ENCODE measurements at regions not wholly inside any gene's neighbourhood (a gene's known extent, or its start where the extent isn't known, plus 50 kb on each side); places are given as distances from the start of the nearest gene placed in this dataset.

DNA sequence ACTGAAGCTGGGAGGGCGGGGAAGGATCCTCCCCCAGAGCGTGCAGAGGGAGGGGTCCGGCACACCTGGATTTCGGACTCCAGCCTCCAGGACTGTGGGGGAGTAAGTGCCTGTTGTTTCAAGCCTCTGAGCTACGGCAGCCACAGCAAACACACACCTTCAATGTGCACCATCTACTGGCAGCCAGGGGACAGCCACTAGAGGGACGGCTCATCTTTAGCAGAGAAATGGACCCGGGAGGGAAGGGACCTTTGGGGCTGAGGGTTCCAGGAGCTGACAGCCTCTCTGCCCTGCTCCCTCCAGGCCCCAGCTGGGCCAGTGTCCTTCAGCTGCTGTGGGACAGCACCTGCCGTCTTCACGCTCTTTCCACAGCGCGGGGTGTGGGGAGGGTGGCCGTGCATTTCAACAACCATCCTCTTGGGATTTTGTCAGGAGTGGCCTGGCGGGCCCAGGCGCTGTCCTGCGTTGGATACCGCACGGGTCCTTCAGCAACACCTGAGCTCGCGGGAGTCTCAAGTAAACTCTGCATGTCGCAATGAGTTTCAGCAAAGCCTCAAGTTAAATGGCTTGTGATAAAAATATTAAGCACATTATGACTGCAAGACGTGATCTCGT lies 209.2 kb upstream of the C14orf180 start:
- DNase-seq (ENCODE audit: low read depth), result no peak

DNA sequence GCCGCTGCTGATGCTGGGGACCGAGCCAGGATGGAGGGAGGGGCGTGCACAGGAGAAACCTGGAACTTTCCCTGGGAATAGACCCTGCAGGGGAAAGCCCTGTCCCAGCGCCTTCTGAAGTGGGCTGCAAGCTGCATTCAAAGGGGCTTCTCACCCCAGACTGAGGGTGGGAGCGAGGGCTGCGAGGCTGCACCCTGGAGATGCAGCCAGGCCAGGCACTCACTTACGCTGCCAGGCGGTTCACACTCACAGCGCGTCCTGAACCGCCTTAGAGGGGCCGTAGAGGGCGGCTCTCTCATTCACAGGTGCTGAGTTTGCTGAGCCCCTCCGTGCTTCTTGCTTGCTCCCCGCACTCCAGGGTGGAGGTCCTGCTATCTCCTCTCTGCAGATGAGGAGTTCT lies 208.5 kb upstream of the C14orf180 start:
- DNase-seq (ENCODE audit: low read depth), result no peak

DNA sequence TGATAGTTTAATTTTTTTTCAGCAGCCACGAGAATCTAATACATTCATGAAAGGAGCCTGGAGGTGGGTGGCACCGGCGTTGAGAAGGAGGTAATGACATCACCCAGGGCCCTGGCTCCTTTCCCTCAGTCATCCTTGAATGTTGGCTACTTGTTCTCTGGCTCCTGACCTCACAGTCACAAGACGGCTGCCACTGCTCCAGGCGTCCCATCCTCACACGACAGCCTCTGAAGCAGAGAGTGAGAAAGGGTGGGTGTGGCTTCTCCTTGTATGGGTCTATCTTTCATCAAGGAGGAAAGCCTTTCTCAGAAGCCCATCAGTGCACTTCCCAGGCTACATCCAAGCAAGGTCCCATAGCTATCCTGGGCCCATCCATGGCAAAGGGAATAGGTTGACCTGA lies 207.6 kb upstream of the C14orf180 start:
- no peak for DNase-seq (ENCODE audit: low read depth)

DNA sequence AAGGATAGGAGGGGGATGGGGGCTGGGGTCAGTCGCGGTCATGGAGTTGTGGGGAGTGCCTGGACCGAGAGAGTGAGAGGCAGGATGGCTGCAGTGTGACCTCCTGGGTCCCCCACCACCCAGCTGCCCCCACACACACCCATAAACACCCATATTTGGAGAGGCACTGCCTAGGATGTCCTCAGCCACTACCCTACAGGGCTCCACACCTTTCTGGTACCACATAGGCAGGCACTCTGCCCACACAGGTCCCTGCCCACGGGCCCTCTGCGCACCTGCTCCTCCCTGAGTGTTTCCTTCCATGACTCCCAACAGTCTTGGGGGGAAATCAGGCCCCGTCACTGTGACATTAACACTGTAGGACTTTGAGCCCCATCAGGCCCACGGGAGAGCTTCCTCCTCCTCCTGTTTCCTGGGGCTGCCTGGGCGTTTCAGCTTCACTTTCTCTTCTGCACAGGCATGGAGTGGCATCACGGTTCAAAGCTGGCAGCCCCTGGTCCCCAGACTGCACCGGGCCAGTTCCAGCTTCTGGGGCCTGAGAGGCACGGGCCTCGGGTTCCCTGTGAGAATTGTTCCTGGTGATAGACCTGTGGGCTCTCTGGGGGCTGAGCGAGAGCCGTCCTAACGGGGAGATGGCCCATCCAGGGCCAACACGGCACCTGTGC lies 207.0 kb upstream of the C14orf180 start:
- DNase-seq (ENCODE audit: low read depth), result no peak

DNA sequence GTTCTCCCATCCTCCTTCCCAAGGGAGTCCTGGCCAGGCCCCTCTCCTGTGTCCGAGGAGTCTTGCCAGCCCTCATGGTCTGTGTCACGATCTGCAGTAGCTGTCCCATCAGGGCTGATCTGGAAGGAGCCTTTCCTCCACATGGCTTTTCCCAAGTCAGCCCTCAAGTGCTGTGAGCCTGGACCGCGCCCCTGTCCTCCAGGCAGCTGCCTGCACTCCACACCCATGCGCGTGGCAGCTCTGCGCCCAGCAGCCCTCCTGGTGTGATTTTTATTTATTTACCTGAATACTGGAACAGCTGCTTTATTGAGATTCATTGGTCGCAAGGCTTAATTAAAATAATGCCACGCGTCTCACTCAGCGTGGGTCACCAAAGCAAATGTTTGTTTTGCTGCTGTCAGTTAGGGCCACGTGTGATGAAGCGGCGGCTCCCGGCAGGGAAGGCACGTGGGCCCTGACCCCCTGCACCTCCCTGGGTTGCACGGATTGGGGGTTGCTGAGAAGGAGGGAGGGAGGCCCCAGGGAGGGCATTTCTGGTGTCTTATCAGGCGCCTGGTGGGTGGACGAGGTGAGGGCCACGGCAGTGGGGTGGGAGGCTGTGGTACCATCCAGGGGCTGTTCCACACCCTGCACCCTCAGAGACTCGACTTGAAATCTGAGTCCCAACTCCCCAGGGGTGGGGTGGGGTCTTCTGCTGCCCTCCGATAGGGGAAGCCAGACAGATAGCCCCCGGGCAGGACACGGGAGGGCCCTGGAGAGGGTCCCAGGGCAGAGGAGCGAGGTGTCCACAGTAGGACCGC lies 206.3 kb upstream of the C14orf180 start:
- DNase-seq (ENCODE audit: low read depth), result no peak

DNA sequence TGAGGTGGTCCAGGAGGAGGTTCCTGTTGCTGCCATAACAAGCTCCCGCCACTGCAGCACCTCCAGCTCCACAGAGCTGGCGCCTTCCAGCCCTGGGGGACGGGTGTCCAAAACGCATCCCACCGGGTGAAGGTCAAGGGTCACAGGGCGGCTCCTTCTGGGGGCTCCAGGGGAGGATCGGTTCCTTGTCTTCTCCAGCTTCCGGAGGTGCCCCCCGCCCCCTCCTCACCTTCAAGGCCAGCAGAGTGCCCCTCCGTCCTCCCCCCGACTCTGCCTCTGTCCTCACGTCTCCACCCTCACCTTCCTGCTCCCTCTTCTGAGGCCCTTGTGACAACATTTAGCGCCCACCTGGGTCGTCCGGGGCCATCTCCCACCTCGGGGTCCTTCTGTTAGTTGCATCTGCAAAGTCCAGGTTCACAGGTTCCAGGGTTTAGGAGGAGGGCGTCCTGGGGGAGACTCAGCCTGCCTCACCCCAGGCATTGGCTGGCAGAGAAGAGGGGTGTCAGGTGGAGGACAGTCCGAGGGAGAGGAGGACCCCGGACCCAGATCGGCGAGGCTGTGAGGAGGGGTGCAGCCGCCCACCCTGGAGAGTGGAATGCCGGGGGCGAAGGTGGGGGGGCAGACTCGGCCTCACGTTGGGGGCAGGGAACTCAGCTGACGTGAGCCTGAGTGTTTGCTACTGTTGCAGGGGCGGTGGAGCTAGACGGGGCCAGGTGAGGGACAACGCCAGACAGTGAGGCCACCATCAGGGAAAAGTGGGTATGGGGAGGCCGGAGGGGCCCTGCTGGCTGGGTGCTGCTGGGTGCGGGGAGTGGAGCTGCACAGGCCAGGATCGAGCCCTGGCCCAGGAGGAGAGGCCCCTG lies 205.5 kb upstream of the C14orf180 start:
- no peak for DNase-seq (ENCODE audit: low read depth)

DNA sequence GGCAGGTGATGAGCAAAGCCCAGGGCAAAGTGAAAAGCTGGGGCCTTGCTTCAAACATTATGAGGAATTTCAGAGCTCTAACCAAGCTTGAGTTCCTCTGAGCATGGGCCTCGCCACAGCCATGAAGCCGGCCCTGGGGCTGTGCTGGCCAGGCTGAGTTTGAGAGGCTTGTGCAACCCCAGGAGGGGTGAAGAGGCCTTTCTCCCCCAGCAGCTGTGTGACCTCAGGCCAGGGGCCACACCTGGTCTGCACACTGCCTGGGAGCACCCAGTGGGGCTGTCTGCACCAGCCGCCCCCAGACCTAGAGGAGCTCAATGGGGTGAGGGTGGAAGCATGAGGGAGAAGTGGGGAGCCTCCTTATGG lies 204.9 kb upstream of the C14orf180 start:
- no peak for DNase-seq (ENCODE audit: low read depth)

DNA sequence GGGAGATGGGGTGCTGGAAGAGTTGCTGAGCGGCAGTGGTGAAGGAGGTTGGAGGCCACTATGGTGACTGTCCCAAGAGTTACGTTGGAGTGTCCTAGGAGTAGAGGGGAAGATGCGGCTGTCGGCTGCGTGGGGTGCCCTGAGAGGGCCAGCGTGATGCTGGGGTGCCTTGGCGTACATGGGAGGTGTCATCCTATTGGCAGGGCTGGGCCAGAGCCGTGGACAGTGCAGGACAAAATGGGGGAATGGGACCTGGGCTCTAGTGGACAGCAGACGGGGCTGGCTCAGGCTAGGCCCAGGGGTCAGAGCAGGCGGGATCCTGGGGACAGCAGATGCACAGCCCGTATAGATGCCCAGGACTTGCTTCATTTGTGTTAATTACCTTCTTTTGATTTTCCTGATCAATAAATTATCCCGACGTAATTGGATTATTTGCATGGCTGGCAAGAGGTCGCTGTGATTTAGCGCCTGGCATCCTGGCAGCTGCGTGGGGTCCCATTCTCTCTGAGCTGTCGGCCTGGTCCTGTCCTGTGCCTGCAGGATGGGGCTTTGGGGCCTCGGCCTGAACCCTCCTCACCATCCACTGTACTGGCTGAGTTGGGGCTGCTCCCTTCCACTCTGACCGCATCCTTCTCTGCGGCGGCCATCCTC lies 203.9 kb upstream of the C14orf180 start:
- no peak for DNase-seq (ENCODE audit: low read depth)

DNA sequence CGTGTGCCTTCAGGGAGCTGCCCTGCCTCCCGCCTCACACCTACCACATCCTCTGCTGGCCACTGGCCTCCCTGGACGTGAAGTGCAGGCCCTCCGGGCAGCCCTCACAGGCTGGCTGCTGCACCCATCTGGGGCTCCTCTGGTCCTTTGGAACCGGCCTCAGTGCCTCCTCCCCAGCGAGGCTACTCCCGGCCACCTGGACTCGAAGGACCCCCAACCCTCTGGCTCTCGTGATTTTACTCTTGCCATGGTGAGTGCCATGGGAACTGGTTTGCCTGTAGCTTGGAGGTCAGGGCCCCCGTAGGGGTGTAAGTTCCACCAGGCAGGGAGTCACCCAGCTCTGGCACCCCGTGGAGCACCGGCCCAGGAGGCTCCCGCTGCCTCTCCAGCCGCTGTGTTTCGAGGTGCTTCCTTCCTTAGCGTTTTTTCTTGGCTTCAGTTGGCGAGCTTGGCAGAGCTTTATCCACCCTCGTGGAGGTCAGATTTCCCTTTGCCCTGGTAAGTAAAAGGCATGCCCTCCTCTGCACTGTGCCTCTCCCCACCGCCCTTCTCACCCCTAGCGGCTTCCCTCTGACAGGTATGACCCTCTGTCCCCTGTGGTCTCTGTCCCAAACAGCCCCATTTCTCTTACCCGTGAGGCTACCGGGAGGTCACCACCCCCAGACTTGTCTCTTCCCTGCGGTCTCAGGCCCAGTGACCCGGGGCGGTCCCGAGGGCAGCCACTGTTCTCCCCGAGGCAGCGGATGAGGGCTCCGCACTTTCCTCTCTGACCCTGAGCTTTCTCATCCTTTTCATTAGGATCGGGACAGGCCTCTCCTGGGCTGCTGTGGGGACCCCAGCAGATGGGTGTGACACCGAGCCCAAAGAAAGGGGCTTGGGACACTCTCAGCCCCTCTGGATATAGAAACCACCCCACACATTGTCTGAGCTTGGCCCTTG lies 203.1 kb upstream of the C14orf180 start:
- no peak for DNase-seq (ENCODE audit: low read depth)

DNA sequence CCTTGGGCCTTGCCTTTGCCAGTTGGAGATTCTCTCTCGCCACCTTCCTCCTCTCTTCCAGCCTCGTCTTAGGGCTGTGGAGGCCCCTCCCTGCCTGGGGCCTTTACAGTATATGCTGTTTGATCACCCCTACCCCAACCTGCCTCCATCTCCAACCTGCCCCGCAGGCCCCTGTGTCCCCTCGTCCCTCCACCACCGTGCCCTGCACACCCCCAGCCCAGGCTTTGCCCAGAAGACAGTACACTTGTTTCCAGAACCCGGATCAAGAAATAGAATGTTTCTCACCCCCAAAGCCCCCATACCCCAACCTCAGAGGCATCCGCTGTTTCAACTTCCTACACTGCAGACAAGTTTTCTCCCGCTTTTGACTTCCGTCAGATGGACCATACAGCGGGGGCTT lies 202.3 kb upstream of the C14orf180 start:
- no peak for DNase-seq (ENCODE audit: low read depth)

DNA sequence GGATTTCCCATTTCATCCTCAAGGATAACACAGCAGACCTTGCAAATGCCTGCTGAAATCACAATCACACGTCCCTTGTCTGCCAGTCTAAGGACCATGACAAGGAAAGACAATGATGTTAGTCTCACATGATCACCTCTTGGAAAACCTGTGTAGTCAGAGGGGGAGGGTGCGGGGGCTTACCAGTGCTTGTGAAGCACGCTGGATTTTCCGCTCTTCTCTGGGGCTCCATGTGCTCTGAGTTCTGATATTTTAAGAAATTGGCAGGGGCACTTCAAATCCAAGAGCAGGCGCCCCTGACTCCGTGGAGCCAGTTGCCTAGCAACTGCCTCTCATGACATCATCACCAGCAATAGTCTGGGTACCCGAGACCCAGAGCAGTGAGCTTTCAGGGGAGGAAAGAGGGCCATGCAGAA lies 200.9 kb upstream of the C14orf180 start:
- DNase-seq (ENCODE audit: low read depth), result no peak

DNA sequence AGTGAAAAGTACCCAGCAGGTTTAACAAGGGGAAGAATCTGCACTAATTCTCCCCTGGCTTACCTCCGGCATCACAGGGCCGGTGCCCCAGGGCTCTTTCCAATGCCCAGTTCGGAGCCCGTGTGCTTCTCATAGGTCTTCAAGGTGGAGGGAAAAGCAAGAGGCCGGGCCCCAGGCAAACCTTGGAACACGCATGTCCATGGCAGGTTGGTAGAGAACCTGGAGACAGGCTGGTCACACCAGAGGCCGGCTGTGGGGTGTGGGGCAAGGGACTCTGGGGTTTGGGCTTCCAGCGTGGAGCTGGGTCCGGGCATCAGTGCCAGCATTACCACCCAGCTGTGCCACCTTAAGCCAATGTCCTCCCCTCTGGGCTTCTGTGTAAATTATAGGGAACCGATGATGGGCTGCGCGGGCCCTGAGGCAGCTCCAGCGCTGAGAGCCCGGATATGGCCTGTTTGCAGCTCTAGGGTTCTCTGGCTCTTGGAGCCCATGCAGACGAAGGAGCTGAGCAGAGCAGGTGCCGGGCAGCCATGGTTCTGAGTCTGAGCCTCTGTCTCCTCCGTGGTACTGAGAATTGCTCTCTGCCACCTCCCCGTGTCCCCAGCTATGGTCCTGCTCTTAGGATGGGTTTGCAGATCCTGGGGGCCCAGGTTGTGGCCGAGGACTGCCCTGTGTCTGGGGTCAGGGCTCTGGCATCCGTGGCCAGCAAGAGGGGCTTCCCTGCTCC lies 197.0 kb upstream of the C14orf180 start:
- no peak for DNase-seq (ENCODE audit: low read depth)

DNA sequence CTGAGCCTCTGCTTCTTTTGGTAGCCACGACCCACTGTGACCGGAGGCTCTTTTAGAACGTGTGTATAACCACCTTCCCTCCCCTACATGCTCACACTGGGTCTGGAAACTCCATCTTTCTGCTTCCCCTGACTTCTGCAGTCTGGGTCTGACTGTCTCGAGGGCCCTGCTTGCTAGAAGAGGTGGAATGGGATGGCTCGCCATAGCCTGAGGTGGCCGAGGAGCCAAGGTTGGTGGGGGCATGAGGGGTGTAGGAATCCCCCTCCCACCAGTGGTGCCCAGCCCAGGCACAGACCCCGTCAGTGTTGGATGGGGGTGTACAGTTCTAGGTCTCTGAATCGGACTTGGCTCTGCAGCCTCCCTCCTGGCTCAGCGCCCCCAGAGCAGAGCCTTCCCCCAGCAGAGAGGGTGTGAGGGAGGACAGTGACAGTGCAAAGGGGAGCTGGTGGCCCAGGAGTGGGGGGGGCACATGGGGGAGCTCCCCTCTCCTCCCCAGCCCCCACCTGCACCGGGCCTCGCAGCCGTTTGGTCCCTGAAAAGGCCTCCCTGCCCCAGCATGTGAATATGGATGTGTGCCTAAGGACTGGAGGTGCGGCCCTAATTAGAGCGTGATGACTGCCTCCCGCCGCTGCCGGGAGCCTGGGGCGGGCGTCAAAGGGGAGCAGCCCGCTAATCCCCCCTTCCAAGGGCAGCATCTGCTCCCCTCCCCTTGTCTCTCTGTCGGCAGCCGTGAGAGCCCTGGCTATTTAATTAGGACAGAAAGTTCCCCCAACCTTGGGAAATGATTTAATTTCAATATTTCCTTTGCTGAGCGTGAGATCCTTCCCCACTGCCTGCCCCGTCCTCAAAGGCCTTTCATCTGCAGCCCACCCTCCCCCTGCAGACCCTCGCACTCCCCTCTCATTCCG lies 196.2 kb upstream of the C14orf180 start:
- DNase-seq (ENCODE audit: low read depth), result no peak

DNA sequence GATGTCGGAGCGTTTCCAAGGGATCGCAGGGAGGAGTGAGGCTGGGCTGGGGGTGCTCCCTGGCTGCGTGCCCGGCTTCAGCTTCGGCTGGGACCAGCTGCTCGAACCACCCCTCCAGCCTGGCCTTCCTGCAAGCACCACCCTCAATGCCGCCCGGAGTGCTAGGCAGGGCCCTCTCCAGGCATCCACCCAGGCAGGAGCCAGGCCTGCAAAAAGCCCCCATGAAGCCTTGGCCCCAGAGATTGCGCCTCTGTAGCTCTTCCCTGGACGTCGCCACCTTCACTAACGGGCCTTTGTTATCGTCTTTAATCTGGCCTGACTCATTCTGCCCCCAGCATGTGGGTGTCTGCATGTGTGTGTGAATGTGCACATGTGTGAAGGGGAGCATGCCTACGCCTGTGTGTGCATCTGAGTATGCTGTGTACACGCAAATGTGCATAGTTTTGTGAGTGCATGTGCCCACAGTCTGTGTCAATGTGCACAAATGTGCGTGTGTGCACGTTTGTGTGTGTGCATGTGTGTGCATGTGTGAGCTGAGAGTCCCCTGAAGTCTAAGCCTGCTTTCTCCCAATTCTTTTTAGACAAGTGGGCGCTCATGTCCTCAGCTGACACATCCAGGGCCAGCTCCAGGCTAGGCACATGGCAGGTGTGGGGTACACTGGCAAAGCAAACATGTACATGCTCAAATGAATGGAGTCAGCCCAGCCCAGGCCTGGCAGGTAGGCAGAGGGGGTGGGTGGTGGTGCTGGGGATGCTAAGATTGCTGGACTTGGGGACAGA lies 195.4 kb upstream of the C14orf180 start:
- no peak for DNase-seq (ENCODE audit: low read depth)

DNA sequence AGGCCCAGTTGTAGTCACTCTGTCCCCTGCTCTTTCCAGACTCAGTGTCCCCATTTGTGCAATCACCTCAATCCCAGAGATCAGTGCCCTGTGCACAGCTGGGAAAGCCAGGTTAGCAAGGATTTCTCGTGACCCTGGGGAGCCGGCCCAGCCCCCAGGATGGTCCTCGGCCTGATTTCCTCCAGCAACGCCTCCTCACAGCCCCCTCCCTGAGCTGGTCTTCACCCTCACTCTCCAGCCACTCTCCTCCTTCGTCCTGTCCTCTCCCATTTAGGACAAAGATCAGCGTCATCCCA lies 194.8 kb upstream of the C14orf180 start:
- DNase-seq (ENCODE audit: low read depth), result no peak

DNA sequence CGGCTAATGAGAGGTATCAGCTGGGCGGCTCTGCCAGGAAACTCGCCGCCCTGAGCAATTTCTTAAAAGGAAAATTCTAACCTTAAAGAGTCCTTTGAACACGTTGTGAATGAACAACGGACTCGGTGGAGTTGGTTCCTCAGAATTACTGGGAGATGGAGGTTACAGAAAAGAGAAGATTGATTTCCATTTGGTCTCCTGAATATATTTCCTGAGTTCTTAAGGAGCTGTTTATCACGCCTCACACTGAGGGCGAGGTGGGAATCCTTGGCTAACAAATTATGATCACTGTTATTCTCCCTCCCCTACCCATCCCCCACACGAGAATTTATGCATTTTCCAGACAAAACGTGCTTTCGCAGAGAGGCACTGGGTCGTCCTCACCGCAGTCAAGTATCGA lies 194.5 kb upstream of the C14orf180 start:
- no peak for DNase-seq (ENCODE audit: low read depth)

DNA sequence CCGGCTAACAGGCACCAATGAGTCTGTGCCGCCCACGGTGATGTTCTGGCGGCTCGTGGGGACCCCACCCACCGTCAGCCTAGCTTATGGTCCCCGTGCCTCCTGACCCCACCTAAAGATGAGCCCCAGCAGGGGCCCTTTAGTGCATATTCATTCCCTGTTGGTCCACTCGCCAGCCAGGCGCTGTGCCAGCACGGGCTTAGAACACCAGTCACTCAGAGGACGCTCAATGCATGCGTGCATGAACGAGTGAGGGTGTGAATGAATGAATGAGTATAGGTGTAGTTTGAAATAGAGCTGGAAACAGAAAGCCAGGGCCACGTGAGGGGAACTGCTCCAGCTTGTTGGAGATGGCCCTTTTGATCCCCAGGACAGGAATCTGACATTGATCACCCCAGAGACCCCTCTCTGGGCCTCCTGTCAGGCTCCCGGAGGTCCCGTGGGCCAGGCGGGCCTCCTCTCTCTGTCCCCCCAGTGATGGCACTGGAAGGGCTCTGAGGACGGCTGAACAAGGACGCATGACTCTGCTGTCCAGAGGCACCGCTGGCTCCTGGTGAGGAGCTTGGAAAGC lies 193.9 kb upstream of the C14orf180 start:
- no peak for DNase-seq (ENCODE audit: low read depth)
